Cardiac muscle cell (in vitro differentiated cells and primary cell): ENCODE measurements at regions not wholly inside any gene's neighbourhood (a gene's known extent, or its start where the extent isn't known, plus 50 kb on each side); places are given as distances from the start of the nearest gene placed in this dataset.
"Not testable (repeated sequence)": the region's sequence is repeated elsewhere in the genome, so short reads cannot be mapped to it uniquely, and the experiment has no call there.

Source experiments
- DNase-seq, 2 donors: peaks; one replicate each; pipeline versions ENCODE4 v3.0.0 to v3.0.0-alpha.2; 2010 to 2017; ENCODE audit warnings: low read depth in 1 of 2, low spot score in 1 of 2
- H3K27ac ChIP-seq: fragments of 200-600 bp; sonication (generic); 2 replicates; pipeline ENCODE4 v1.5.1; 2016
- H3K27me3 ChIP-seq: fragments of 200-600 bp; sonication (generic); 2 replicates; pipeline ENCODE4 v1.6.0; 2016; ENCODE audit warnings: control low read depth
- H3K36me3 ChIP-seq: fragments of 200-600 bp; sonication (generic); 2 replicates; pipeline ENCODE4 v1.5.1; 2016; ENCODE audit warnings: control low read depth
- H3K4me1 ChIP-seq: fragments of 200-600 bp; sonication (generic); 2 replicates; pipeline ENCODE4 v1.8.1; 2017; ENCODE audit warnings: low read depth, mild to moderate bottlenecking, mixed run types
- H3K4me3 ChIP-seq: fragments of 200-600 bp; sonication (generic); 2 replicates; pipeline ENCODE4 v1.5.1; 2016; ENCODE audit warnings: mild to moderate bottlenecking
- H3K9me3 ChIP-seq: fragments of 200-600 bp; sonication (generic); 2 replicates; pipeline ENCODE4 v1.5.1; 2017; ENCODE audit warnings: low read depth, mild to moderate bottlenecking, control low read depth
- CTCF ChIP-seq: IDR thresholded peaks from 2 replicates; pipeline ENCODE4 v1.5.1; 2012; ENCODE audit warnings: low read depth, mild to moderate bottlenecking, low read length

DNA sequence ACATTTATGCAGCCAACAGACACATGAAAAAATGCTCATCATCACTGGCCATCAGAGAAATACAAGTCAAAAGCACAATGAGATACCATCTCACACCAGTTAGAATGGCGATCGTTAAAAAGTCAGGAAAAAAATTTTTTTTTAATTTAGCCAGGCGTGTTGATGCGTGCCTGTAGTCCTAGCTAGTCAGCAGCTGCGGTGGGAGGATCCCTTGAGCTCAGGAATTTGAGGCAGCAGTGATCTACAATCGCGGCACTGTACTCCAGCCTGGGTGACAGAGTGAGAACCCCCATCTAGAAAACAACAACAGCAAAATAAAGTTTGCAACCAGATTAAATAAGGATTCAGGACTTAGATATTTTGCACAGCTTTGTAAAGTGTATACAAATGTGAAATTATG is 65.7 kb upstream of the ALG13 start:
- DNase-seq: no peak
- H3K36me3 ChIP-seq: no peaks in the 10 kb centered on the region

GRCh38 chrX:111616786-111617185 is 64.2 kb upstream of the ALG13 start:
- no peak overlapping the region for H3K27ac ChIP-seq
- H3K4me3 ChIP-seq: no peak overlapping the region
- no peaks in the 10 kb centered on the region for H3K4me1 ChIP-seq
- no peaks in the 10 kb centered on the region for H3K36me3 ChIP-seq
- DNase-seq: no peak
- no peaks in the 10 kb centered on the region for H3K27me3 ChIP-seq
- H3K9me3 ChIP-seq: no peaks in the 10 kb centered on the region
- no peak for TF ChIP-seq CTCF

More for the DNA sequence above, 65.7 kb upstream of the ALG13 start:
- Histone ChIP-seq H3K27ac (no peak overlapping the region), H3K4me3 (no peak overlapping the region), H3K9me3 (no peaks in the 10 kb centered on the region), H3K27me3 (no peaks in the 10 kb centered on the region), H3K4me1 (no peaks in the 10 kb centered on the region)
- TF ChIP-seq CTCF: no peak

DNA sequence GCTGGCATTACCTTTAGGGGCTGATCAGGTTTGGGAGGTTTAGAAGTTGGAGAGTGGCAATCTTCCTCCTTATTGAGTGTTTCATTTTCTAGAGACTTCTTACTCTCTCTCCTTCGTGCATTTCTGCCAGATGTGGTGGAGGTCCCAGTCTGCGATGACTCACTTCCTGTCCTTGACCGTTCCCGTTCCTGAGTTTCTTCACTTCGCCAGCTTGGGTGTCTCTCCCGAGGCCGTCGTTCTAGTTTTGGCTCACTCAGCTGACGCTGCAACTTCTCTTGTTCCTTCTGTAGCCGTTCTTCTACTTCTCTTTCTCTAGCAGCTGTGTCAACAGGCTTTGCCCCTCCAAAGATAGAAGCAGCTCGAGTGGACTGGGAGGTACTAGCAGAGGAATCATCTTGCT is 60.9 kb upstream of the ALG13 start:
- H3K36me3 ChIP-seq, H3K27ac ChIP-seq, H3K27me3 ChIP-seq, H3K4me3 ChIP-seq, H3K9me3 ChIP-seq, DNase-seq, H3K4me1 ChIP-seq: not testable (repeated sequence)

DNA sequence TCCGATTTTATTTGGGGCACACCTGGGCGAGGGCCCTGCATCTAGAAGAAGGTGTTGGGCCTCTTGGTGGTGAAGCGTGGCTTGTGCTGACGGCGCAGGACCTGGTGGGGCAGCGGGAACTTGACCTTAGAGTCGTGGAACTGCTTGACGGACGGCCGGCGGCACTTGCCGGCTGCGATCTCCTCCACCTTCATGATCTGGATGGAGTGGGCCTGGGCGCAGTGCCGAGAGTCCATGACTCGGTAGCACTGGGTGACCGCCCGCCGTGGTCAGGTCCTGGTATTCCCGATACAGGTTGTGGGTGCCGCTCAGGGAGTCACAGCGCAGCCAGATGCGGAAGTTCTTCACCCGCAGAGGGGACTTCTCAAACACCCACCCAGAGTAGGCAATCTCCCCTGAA is 56.8 kb upstream of the ALG13 start:
- Histone ChIP-seq H3K9me3 (no peaks in the 10 kb centered on the region), H3K4me1 (no peaks in the 10 kb centered on the region), H3K4me3 (no peak overlapping the region), H3K36me3 (no peaks in the 10 kb centered on the region), H3K27ac (no peak overlapping the region), H3K27me3 (no peaks in the 10 kb centered on the region)
- TF ChIP-seq CTCF: no peak
- DNase-seq: no peak

GRCh38 chrX:111627256-111627655 is 53.7 kb upstream of the ALG13 start:
- DNase-seq, H3K4me1 ChIP-seq, H3K27me3 ChIP-seq, H3K4me3 ChIP-seq, H3K27ac ChIP-seq, H3K36me3 ChIP-seq, H3K9me3 ChIP-seq: not testable (repeated sequence)
